Ovary (tissue), 7 donors: ENCODE measurements at regions not wholly inside any gene's neighbourhood (a gene's known extent, or its start where the extent isn't known, plus 50 kb on each side); places are given as distances from the start of the nearest gene placed in this dataset.
"Not testable (repeated sequence)": the region's sequence is repeated elsewhere in the genome, so short reads cannot be mapped to it uniquely, and the experiment has no call there.

Experiments used
- DNase-seq, 5 donors: peaks; one replicate each; pipeline ENCODE4 v3.0.0-alpha.2; 2019 to 2020
- H3K27ac ChIP-seq, 2 donors: fragments of 200-600 bp; one replicate each; pipeline versions ENCODE4 v1.5.1 to v1.8.0; 2019 to 2022
- H3K27me3 ChIP-seq: fragments of 200-600 bp; one replicate; pipeline ENCODE4 v1.8.0; 2022
- H3K36me3 ChIP-seq: fragments of 200-600 bp; sonication (generic); one replicate; pipeline ENCODE4 v1.5.1; 2019
- H3K4me1 ChIP-seq: one replicate; pipeline ENCODE4 v1.8.1; 2013; ENCODE audit warnings: mild to moderate bottlenecking, moderate library complexity; ENCODE audit not compliant: insufficient read depth
- H3K4me3 ChIP-seq: fragments of 200-600 bp; sonication (generic); one replicate; pipeline ENCODE4 v1.5.1; 2017
- H3K9me3 ChIP-seq, 2 donors: fragments of 200-600 bp in 1 of 2; sonication (generic) in 1 of 2; one replicate each; pipeline versions ENCODE4 v1.5.1 to v1.8.1; 2013 to 2019; ENCODE audit warnings: mild to moderate bottlenecking in 1 of 2, moderate library complexity in 1 of 2
- EP300 ChIP-seq: sonication (generic); formaldehyde crosslinking; IDR thresholded peaks from one replicate; pipeline ENCODE4 v1.6.1; 2017; ENCODE audit warnings: antibody characterized with exemption
- POLR2A ChIP-seq: fragments of 450-650 bp; IDR thresholded peaks from one replicate; pipeline ENCODE4 v1.6.1; 2017; ENCODE audit warnings: antibody characterized with exemption, mild to moderate bottlenecking, moderate library complexity
- WGBS, 3 donors: extraction: QIAGEN DNeasy Blood & Tissue Kit in 1 of 3; methylation state at CpG; one replicate each; pipeline versions ENCODE4 v1.1.5 to v1.1.7; 2013 to 2017; 5-methylcytosine and 5-hydroxymethylcytosine counted together
- intact Hi-C, 4 donors: fragments of 100-400 bp; cut with DNase I; formaldehyde crosslinking; loops; one replicate each; pipeline versions ENCODE4 v1.11.0 to v1.15.1; 2022 to 2023
- TF ChIP-seq, protein P1 (sequence below), 3 donors: fragments of 450-650 bp in 2 of 3; fragments of 200-600 bp in 1 of 3; IDR thresholded peaks; one replicate each; pipeline versions ENCODE4 v1.5.1 to v1.8.0; 2016 to 2022; ENCODE audit warnings: antibody characterized with exemption in 3 of 3, mild to moderate bottlenecking in 1 of 3
- donor health status: DM: no; HTN: no; CAD: no; lungs with moderate emphysema.
- donor health status: DM: no; HTN: no; CAD: no.
- donor health status: Bipolar disorder and iron deficiency.
- donor health status: DM: no; HTN: no; CAD: no.
- donor health status: DM: yes; HTN: yes; CAD: no.

DNA sequence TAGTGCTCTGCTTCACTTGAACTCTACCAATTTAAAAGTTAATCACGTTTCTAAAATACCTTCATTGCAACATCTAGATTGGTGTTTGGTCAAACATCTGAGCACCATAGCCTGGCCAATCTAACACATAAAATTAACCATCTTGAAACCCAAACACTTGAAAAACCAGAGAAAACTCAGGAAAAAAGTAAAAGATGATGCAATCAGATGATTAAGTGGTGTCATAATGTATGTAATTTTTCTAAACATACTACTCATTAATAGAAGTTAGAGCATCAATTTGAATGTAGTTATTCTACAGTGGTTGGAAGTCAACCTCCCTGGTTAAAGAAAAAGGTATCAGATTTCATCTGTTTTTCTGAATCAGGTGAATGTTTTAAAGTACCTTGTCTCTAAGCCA lies 228.6 kb upstream of the ID4 start:
- intact Hi-C loops: no loop called here
- no peaks in the 10 kb centered on the region for H3K9me3 ChIP-seq
- DNase-seq: no peak
- no peaks in the 10 kb centered on the region for H3K4me1 ChIP-seq
- H3K27ac ChIP-seq: no peak overlapping the region
- no peaks in the 10 kb centered on the region for H3K27me3 ChIP-seq
- WGBS, 3 donors: 64 to 81% (median 74%) methylated on average over 1 of the region's 1 CpG
- H3K4me3 ChIP-seq: no peak overlapping the region
- TF ChIP-seq EP300: no peak
- no peak for TF ChIP-seq POLR2A
- TF ChIP-seq, protein P1, sequence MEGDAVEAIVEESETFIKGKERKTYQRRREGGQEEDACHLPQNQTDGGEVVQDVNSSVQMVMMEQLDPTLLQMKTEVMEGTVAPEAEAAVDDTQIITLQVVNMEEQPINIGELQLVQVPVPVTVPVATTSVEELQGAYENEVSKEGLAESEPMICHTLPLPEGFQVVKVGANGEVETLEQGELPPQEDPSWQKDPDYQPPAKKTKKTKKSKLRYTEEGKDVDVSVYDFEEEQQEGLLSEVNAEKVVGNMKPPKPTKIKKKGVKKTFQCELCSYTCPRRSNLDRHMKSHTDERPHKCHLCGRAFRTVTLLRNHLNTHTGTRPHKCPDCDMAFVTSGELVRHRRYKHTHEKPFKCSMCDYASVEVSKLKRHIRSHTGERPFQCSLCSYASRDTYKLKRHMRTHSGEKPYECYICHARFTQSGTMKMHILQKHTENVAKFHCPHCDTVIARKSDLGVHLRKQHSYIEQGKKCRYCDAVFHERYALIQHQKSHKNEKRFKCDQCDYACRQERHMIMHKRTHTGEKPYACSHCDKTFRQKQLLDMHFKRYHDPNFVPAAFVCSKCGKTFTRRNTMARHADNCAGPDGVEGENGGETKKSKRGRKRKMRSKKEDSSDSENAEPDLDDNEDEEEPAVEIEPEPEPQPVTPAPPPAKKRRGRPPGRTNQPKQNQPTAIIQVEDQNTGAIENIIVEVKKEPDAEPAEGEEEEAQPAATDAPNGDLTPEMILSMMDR (IDR thresholded peaks at IDR 0.05): no peak
- no peaks in the 10 kb centered on the region for H3K36me3 ChIP-seq

DNA sequence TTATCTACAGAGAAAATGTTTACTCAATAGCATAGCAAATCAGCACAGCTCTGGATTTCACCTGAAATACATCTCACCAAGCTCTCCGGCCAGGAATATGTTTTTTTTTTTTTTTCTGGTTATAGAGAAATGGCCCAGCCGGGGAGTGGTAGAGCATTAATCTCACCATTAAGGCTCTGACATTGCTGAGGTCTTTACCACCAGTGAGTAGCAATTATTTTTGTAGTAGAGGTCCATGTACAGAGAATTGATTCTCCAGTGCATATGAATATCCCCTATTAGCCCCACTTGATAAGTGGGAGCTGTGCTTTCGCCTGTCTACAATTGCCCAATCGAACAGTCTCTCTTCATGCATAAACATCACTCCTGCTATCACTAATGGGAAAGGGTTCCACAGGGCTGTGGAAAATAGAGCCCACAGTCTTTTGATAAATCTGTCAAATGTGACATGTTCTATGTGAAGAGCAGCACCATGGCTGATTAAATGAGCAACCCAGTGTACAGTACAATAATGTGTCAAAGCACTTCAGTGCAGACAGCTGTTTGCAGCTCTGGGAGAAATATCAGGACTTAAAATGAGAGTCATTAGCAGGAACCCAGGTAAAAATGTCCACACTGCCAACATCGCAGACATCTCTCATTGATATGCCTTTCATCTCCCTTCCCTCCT lies 227.1 kb upstream of the ID4 start:
- Histone ChIP-seq H3K27ac (no peak overlapping the region), H3K4me3 (no peak overlapping the region), H3K27me3 (no peaks in the 10 kb centered on the region), H3K36me3 (no peaks in the 10 kb centered on the region), H3K9me3 (peaks cover 0 to under 1% of the 10 kb centered on the region in 2 donors), H3K4me1 (no peaks in the 10 kb centered on the region)
- WGBS, 3 donors: 90 to 94% (median 91%) methylated on average over 5 of the region's 5 CpGs
- no peak for DNase-seq
- no peak for TF ChIP-seq POLR2A
- TF ChIP-seq EP300: no peak
- TF ChIP-seq, protein P1 (IDR thresholded peaks at IDR 0.05): no peak
- intact Hi-C loops: no loop called here

DNA sequence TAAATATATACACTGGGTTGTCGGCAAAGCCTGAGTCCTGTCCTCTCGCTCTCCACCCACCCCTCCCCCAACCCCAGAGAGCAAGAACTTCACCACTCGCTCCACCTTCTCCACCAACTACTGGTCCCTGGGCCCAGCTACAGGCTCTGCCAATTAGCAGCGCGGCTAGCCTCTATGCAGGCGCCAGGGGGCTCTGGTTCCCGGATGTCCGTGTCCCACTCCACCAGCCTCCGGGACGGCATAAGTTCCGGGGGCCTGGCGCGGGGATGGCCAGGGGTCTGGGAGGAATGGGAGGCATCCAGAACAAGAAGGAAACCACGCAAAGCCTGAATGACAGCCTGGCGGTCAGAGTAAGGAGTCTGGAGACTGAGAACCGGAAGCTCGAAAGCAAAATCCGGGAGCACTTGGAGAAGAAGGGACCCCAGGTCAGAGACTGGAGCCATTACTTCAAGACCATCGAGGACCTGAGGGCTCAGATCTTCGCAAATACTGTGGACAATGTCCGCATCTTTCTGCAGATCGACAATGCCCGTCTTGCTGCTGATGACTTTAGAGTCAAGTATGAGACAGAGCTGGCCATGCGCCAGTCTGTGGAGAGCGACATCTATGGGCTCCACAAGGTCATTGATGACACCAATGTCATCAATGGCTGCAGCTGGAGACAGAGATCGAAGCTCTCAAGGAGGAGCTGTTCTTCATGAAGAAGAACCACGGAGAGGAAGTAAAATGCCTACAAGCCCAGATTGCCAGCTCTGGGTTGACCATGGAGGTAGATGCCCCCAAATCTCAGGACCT lies 224.3 kb upstream of the ID4 start:
- H3K9me3 ChIP-seq, H3K4me3 ChIP-seq, DNase-seq, H3K4me1 ChIP-seq, intact Hi-C loops, H3K36me3 ChIP-seq, H3K27ac ChIP-seq, H3K27me3 ChIP-seq: not testable (repeated sequence)
- WGBS, 3 donors: 96 to 97% (median 96%) methylated on average over 27 of the region's 27 CpGs

DNA sequence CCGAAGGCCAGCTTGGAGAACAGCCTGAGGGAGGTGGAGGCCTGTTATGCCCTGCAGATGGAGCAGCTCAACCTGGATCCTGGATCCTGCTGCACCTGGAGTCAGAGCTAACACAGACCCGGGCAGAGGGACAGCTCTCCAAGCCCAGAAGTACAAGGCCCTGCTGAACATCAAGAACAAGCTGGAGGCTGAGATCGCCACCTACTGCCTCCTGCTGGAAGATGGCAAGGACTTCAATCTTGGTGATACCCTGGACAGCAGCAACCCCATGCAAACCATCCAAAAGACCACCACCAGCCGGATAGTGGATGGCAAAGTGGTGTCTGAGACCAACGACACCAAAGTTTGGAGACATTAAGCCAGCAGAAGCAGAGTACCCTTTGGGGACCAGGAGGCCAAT lies 223.5 kb upstream of the ID4 start:
- intact Hi-C loops: no loop called here
- no peak for DNase-seq
- H3K36me3 ChIP-seq: no peaks in the 10 kb centered on the region
- no peak overlapping the region for H3K4me3 ChIP-seq
- no peaks in the 10 kb centered on the region for H3K4me1 ChIP-seq
- no peaks in the 10 kb centered on the region for H3K27me3 ChIP-seq
- H3K9me3 ChIP-seq: peaks cover 0 to 5% of the 10 kb centered on the region in 2 donors
- TF ChIP-seq POLR2A (no peak), EP300 (no peak)
- TF ChIP-seq, protein P1 (IDR thresholded peaks at IDR 0.05): no peak
- no peak overlapping the region for H3K27ac ChIP-seq
- WGBS, 3 donors: 91 to 94% (median 92%) methylated on average over 5 of the region's 5 CpGs

DNA sequence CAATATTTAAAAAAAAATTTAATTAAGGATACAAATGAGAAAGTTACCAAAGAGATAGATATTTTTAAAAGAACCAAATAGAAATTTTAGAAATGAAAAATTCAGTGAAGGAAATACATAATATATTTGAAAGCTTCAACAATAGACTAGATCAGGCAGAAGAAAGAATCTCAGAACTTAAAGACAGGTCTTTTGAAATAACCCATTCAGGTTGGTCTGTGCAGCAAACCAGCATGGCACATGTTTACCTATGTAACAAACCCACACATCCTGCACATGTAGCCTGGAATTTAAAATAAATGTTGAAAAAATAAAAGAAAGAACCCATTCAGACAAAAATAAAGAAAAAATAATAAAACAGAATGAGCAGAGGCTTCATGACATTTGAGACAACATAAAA lies 221.1 kb upstream of the ID4 start:
- no peaks in the 10 kb centered on the region for H3K36me3 ChIP-seq
- H3K4me1 ChIP-seq: no peaks in the 10 kb centered on the region
- DNase-seq: no peak
- H3K27ac ChIP-seq: no peak overlapping the region
- no peaks in the 10 kb centered on the region for H3K27me3 ChIP-seq
- H3K9me3 ChIP-seq: peaks cover 0 to 5% of the 10 kb centered on the region in 2 donors
- TF ChIP-seq, protein P1 (IDR thresholded peaks at IDR 0.05): no peak
- no peak for TF ChIP-seq POLR2A
- no peak for TF ChIP-seq EP300
- intact Hi-C loops: no loop called here
- H3K4me3 ChIP-seq: no peak overlapping the region
